Endothelial cell of umbilical vein (primary cell): ENCODE measurements at regions not wholly inside any gene's neighbourhood (a gene's known extent, or its start where the extent isn't known, plus 50 kb on each side); places are given as distances from the start of the nearest gene placed in this dataset.

ENCODE experiments used
- BruUV-seq: library from RNA; stranded (reverse); fragments of 400-500 nt; replicated peaks from 2 replicates; lab custom pipeline; 2021; lab: Mats Ljungman, UMichigan
- CTCF ChIA-PET: fragments of 300-600, 350-600 bp; sonication (Branson Sonifier 250); formaldehyde crosslinking; loops from one replicate; lab custom pipeline; 2021; ENCODE audit warnings: antibody characterized with exemption, inconsistent platforms; lab: Charles Lee
- POLR2A ChIA-PET: fragments of 300-600, 350-600 bp; sonication (Branson Sonifier 250); formaldehyde crosslinking; loops from one replicate; lab custom pipeline; 2021; ENCODE audit warnings: antibody characterized with exemption, inconsistent platforms; lab: Charles Lee
- DNase-seq: peaks from one replicate; pipeline ENCODE4 v3.0.0-alpha.2; 2011; ENCODE audit warnings: low read depth, low spot score
- FAIRE-seq: peaks from 2 replicates; lab custom pipeline; 2011; peaks lifted over from hg19 to GRCh38; lab: Jason Lieb, UNC
- H2AFZ ChIP-seq: 2 replicates; pipeline ENCODE4 v1.6.0; 2012; ENCODE audit warnings: low read depth, low read length, control low read depth, inconsistent platforms
- H3K27ac ChIP-seq: 2 replicates; pipeline ENCODE4 v1.5.1; 2011; ENCODE audit warnings: low read depth, mild to moderate bottlenecking, control low read depth, low read length, moderate library complexity; ENCODE audit not compliant: insufficient read depth
- H3K27me3 ChIP-seq, 2 experiments: 2 replicates each; pipeline versions ENCODE4 v1.6.0 to v1.6.1; 2011; ENCODE audit warnings: low read length in 2 of 2, mixed read lengths in 1 of 2; ENCODE audit not compliant: control insufficient read depth in 2 of 2, insufficient read depth in 2 of 2
- H3K36me3 ChIP-seq, 2 experiments: 2 replicates in 1 of 2; 3 replicates in 1 of 2; pipeline ENCODE4 v1.5.1; 2011; ENCODE audit warnings: low read length in 2 of 2, mild to moderate bottlenecking in 1 of 2, moderate library complexity in 1 of 2; ENCODE audit not compliant: control insufficient read depth in 2 of 2, insufficient read depth in 2 of 2; ENCODE audit errors: extremely low read depth in 1 of 2
- H3K4me1 ChIP-seq: 3 replicates; pipeline ENCODE4 v1.5.1; 2011; ENCODE audit warnings: mild to moderate bottlenecking, low read length; ENCODE audit not compliant: control insufficient read depth, insufficient read depth; ENCODE audit errors: extremely low read depth
- H3K4me2 ChIP-seq: 2 replicates; pipeline ENCODE4 v1.6.1; 2011; ENCODE audit warnings: low read length, control low read depth, mixed read lengths; ENCODE audit not compliant: insufficient read depth
- H3K4me3 ChIP-seq, 3 experiments: fragments of 200-600 bp in 1 of 3; sonication (generic), shearing (Covaris generic) in 1 of 3; replicated peaks in 1 of 3; 2 replicates each; pipeline ENCODE4 v1.5.1; 2011 to 2016; ENCODE audit warnings: control low read depth in 3 of 3, low read length in 3 of 3, mild to moderate bottlenecking in 2 of 3, inconsistent platforms in 1 of 3, low read depth in 1 of 3, moderate library complexity in 1 of 3; ENCODE audit not compliant: insufficient read depth in 1 of 3
- H3K79me2 ChIP-seq: 2 replicates; pipeline ENCODE4 v1.6.0; 2012; ENCODE audit warnings: low read length, inconsistent platforms; ENCODE audit not compliant: control insufficient read depth, insufficient read depth
- H3K9ac ChIP-seq: replicated peaks from 2 replicates; pipeline ENCODE3; 2011; ENCODE audit warnings: low read length, control low read depth; ENCODE audit not compliant: insufficient read depth; ENCODE audit errors: extremely low read depth
- H3K9me1 ChIP-seq: replicated peaks from 3 replicates; pipeline ENCODE4 v1.6.0; 2011; ENCODE audit warnings: mild to moderate bottlenecking, low read length; ENCODE audit not compliant: control insufficient read depth, insufficient read depth; ENCODE audit errors: extremely low read depth
- H3K9me3 ChIP-seq: replicated peaks from 2 replicates; pipeline ENCODE4 v1.5.1; 2012; ENCODE audit warnings: low read length, inconsistent platforms; ENCODE audit not compliant: control insufficient read depth, insufficient read depth
- H4K20me1 ChIP-seq: replicated peaks from 2 replicates; pipeline ENCODE3; 2011; ENCODE audit warnings: mild to moderate bottlenecking, low read length; ENCODE audit not compliant: control insufficient read depth, insufficient read depth; ENCODE audit errors: extremely low read depth
- EZH2 ChIP-seq: IDR thresholded peaks from 2 replicates; pipeline ENCODE4 v1.6.1; 2012; ENCODE audit warnings: borderline replicate concordance, low read depth, mild to moderate bottlenecking, moderate library complexity, low read length, inconsistent platforms; ENCODE audit not compliant: severe bottlenecking
- FOS ChIP-seq: IDR thresholded peaks from 2 replicates; pipeline ENCODE4 v1.6.1; 2011; ENCODE audit warnings: mild to moderate bottlenecking, low read length, moderate library complexity, borderline replicate concordance; ENCODE audit not compliant: insufficient read depth
- GATA2 ChIP-seq: IDR thresholded peaks from 2 replicates; pipeline ENCODE4 v1.7.0; 2011; ENCODE audit warnings: low read depth, mild to moderate bottlenecking, moderate library complexity, mixed read lengths, low read length; ENCODE audit not compliant: insufficient read length, insufficient read depth
- JUN ChIP-seq: IDR thresholded peaks from 2 replicates; pipeline ENCODE4 v1.6.1; 2011; ENCODE audit warnings: borderline replicate concordance, low read depth; ENCODE audit not compliant: insufficient read length, insufficient read depth
- MYC ChIP-seq: IDR thresholded peaks from one replicate; pipeline ENCODE4 v1.6.1; 2011; ENCODE audit warnings: mild to moderate bottlenecking, low read depth, low read length
- POLR2A ChIP-seq: IDR thresholded peaks from 2 replicates; pipeline ENCODE4 v1.6.1; 2012; ENCODE audit warnings: low read depth, mild to moderate bottlenecking, control low read depth, low read length
- POLR2AphosphoS5 ChIP-seq: IDR thresholded peaks from 2 replicates; pipeline ENCODE4 v1.6.1; 2012; ENCODE audit warnings: low read depth, mild to moderate bottlenecking, control low read depth, low read length, moderate library complexity; ENCODE audit not compliant: insufficient read depth
- dilution Hi-C: fragments of 300-500 bp; cut with MboI; formaldehyde crosslinking; loops from one replicate; pipeline ENCODE4 v1.15.0; 2019; ENCODE audit warnings: low sequenced_read_pairs; ENCODE audit not compliant: extremely low pct_ligation_motif_present
- intact Hi-C: fragments of 100-400 bp; cut with micrococcal nuclease; formaldehyde crosslinking; loops from one replicate; pipeline ENCODE4 v1.10.0; 2022
- TF ChIP-seq, protein P1 (sequence below), 2 donors: IDR thresholded peaks; 1 replicate in 1 of 2; 2 replicates in 1 of 2; pipeline ENCODE4 v1.5.1; 2011; ENCODE audit warnings: low read length in 2 of 2, mild to moderate bottlenecking in 2 of 2, moderate library complexity in 2 of 2, control low read depth in 1 of 2, inconsistent platforms in 1 of 2, low read depth in 1 of 2; ENCODE audit not compliant: insufficient read depth in 1 of 2; ENCODE audit errors: extremely low read depth in 1 of 2
- TF ChIP-seq, protein P2 (sequence below): IDR thresholded peaks from 2 replicates; pipeline ENCODE4 v1.6.1; 2011; ENCODE audit not compliant: insufficient read depth, insufficient read length

DNA sequence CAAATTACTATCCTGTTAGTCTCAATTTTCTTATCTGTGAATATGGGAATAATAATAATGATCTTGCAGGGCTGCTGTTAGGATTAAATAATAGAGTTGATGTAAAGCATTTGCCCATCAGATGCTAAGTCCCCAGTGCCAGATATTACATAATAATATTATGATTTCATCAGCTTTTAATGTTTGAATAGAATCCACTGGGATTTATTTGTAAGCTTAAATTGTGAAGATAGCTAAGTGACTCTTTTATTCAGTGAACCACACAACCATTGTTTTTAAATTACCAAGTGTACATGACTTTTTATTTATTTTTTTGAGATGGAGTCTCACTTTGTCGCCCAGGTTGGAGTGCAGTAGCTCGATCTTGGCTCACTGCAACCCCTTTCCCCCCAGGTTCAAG, 510.3 kb upstream of the DPP6 start:
- DNase-seq (no peak), FAIRE-seq (no peak)
- Histone ChIP-seq H3K9me1 (no peaks in the 10 kb centered on the region), H3K4me3 (no peak overlapping the region), H3K27ac (no peak overlapping the region), H3K79me2 (no peaks in the 10 kb centered on the region), H3K9ac (no peak overlapping the region), H3K9me3 (peaks cover 9% of the 10 kb centered on the region), H4K20me1 (no peaks in the 10 kb centered on the region), H3K4me1 (no peaks in the 10 kb centered on the region), H3K27me3 (no peaks in the 10 kb centered on the region), H3K4me2 (no peak overlapping the region), H3K36me3 (no peaks in the 10 kb centered on the region), H2AFZ (no peak overlapping the region)
- POLR2A ChIA-PET, result no interaction called here
- BruUV-seq, result no TSS peak
- no peak for TF ChIP-seq GATA2
- TF ChIP-seq, protein P1, sequence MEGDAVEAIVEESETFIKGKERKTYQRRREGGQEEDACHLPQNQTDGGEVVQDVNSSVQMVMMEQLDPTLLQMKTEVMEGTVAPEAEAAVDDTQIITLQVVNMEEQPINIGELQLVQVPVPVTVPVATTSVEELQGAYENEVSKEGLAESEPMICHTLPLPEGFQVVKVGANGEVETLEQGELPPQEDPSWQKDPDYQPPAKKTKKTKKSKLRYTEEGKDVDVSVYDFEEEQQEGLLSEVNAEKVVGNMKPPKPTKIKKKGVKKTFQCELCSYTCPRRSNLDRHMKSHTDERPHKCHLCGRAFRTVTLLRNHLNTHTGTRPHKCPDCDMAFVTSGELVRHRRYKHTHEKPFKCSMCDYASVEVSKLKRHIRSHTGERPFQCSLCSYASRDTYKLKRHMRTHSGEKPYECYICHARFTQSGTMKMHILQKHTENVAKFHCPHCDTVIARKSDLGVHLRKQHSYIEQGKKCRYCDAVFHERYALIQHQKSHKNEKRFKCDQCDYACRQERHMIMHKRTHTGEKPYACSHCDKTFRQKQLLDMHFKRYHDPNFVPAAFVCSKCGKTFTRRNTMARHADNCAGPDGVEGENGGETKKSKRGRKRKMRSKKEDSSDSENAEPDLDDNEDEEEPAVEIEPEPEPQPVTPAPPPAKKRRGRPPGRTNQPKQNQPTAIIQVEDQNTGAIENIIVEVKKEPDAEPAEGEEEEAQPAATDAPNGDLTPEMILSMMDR (IDR thresholded peaks at IDR 0.05; ENCODE audit: extremely low read depth in 1 of 2, insufficient read depth in 1 of 2, low read depth in 1 of 2, low read length in 2 of 2), result no peak
- TF ChIP-seq EZH2, result no peak
- no peak for TF ChIP-seq JUN
- TF ChIP-seq POLR2AphosphoS5, result no peak
- TF ChIP-seq FOS, result no peak
- TF ChIP-seq POLR2A, result no peak
- TF ChIP-seq, protein P2, sequence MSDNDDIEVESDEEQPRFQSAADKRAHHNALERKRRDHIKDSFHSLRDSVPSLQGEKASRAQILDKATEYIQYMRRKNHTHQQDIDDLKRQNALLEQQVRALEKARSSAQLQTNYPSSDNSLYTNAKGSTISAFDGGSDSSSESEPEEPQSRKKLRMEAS, result no peak
- no peak for TF ChIP-seq MYC
- intact Hi-C loops, result no loop called here
- CTCF ChIA-PET, result no interaction called here
- dilution Hi-C loops, result no loop called here
